ENCODE measurements at regions not wholly inside any gene's neighbourhood (a gene's known extent, or its start where the extent isn't known, plus 50 kb on each side); places are given as distances from the start of the nearest gene placed in this dataset.

GRCh38 chr9:116087751-116088194, 65.8 kb upstream of the PAPPA start:
- no peaks in the 10 kb centered on the region for H3K27me3 ChIP-seq (ENCODE audit: control insufficient read depth in 1 of 2, insufficient read depth in 2 of 2, low read length in 2 of 2)
- H3K9ac ChIP-seq (ENCODE audit: low read depth in 1 of 2, low read length in 2 of 2) = no peak overlapping the region
- H3K4me3 ChIP-seq (ENCODE audit: low read depth in 1 of 2, low read length in 2 of 2) = no peak overlapping the region
- H3K4me1 ChIP-seq (ENCODE audit: control insufficient read depth in 1 of 2, insufficient read depth in 2 of 2, low read length in 2 of 2) = no peaks in the 10 kb centered on the region
- no peaks in the 10 kb centered on the region for H3K36me3 ChIP-seq (ENCODE audit: control insufficient read depth in 1 of 2, insufficient read depth in 2 of 2, low read length in 2 of 2)
- no peak overlapping the region for H3K27ac ChIP-seq (ENCODE audit: low read depth, low read length)
- no peaks in the 10 kb centered on the region for H3K9me3 ChIP-seq (ENCODE audit: control insufficient read depth in 1 of 2, low read length in 2 of 2)

GRCh38 chr9:116088396-116088795, 65.2 kb upstream of the PAPPA start:
- Histone ChIP-seq H3K9me3 (ENCODE audit: control insufficient read depth in 1 of 2, low read length in 2 of 2) (no peaks in the 10 kb centered on the region), H3K4me1 (ENCODE audit: control insufficient read depth in 1 of 2, insufficient read depth in 2 of 2, low read length in 2 of 2) (no peaks in the 10 kb centered on the region), H3K36me3 (ENCODE audit: control insufficient read depth in 1 of 2, insufficient read depth in 2 of 2, low read length in 2 of 2) (no peaks in the 10 kb centered on the region), H3K4me3 (ENCODE audit: low read depth in 1 of 2, low read length in 2 of 2) (no peak overlapping the region), H3K9ac (ENCODE audit: low read depth in 1 of 2, low read length in 2 of 2) (no peak overlapping the region), H3K27ac (ENCODE audit: low read depth, low read length) (no peak overlapping the region), H3K27me3 (ENCODE audit: control insufficient read depth in 1 of 2, insufficient read depth in 2 of 2, low read length in 2 of 2) (no peaks in the 10 kb centered on the region)

- H3K27ac ChIP-seq (ENCODE audit: low read depth, low read length) = no peak overlapping the region
- H3K27me3 ChIP-seq (ENCODE audit: control insufficient read depth in 1 of 2, insufficient read depth in 2 of 2, low read length in 2 of 2) = no peaks in the 10 kb centered on the region
- no peaks in the 10 kb centered on the region for H3K4me1 ChIP-seq (ENCODE audit: control insufficient read depth in 1 of 2, insufficient read depth in 2 of 2, low read length in 2 of 2)
Measured at GRCh38 chr9:116090030-116090770, 63.4 kb upstream of the PAPPA start.

GRCh38 chr9:116094846-116095245, 58.7 kb upstream of the PAPPA start:
- Histone ChIP-seq H3K9ac (ENCODE audit: low read depth in 1 of 2, low read length in 2 of 2) (no peak overlapping the region), H3K9me3 (ENCODE audit: control insufficient read depth in 1 of 2, low read length in 2 of 2) (no peaks in the 10 kb centered on the region), H3K4me3 (ENCODE audit: low read depth in 1 of 2, low read length in 2 of 2) (no peak overlapping the region), H3K27me3 (ENCODE audit: control insufficient read depth in 1 of 2, insufficient read depth in 2 of 2, low read length in 2 of 2) (no peaks in the 10 kb centered on the region), H3K36me3 (ENCODE audit: control insufficient read depth in 1 of 2, insufficient read depth in 2 of 2, low read length in 2 of 2) (no peaks in the 10 kb centered on the region), H3K4me1 (ENCODE audit: control insufficient read depth in 1 of 2, insufficient read depth in 2 of 2, low read length in 2 of 2) (no peaks in the 10 kb centered on the region), H3K27ac (ENCODE audit: low read depth, low read length) (no peak overlapping the region)

More at GRCh38 chr9:116090030-116090770, 63.4 kb upstream of the PAPPA start:
- H3K36me3 ChIP-seq (ENCODE audit: control insufficient read depth in 1 of 2, insufficient read depth in 2 of 2, low read length in 2 of 2) = no peaks in the 10 kb centered on the region
- H3K9ac ChIP-seq (ENCODE audit: low read depth in 1 of 2, low read length in 2 of 2) = no peak overlapping the region
- no peaks in the 10 kb centered on the region for H3K9me3 ChIP-seq (ENCODE audit: control insufficient read depth in 1 of 2, low read length in 2 of 2)
- no peak overlapping the region for H3K4me3 ChIP-seq (ENCODE audit: low read depth in 1 of 2, low read length in 2 of 2)

- H3K27me3 ChIP-seq (ENCODE audit: control insufficient read depth in 1 of 2, insufficient read depth in 2 of 2, low read length in 2 of 2) = no peaks in the 10 kb centered on the region
- H3K4me1 ChIP-seq (ENCODE audit: control insufficient read depth in 1 of 2, insufficient read depth in 2 of 2, low read length in 2 of 2) = no peaks in the 10 kb centered on the region
- H3K27ac ChIP-seq (ENCODE audit: low read depth, low read length) = no peak overlapping the region
- no peaks in the 10 kb centered on the region for H3K36me3 ChIP-seq (ENCODE audit: control insufficient read depth in 1 of 2, insufficient read depth in 2 of 2, low read length in 2 of 2)
- no peak overlapping the region for H3K9ac ChIP-seq (ENCODE audit: low read depth in 1 of 2, low read length in 2 of 2)
- no peaks in the 10 kb centered on the region for H3K9me3 ChIP-seq (ENCODE audit: control insufficient read depth in 1 of 2, low read length in 2 of 2)
- H3K4me3 ChIP-seq (ENCODE audit: low read depth in 1 of 2, low read length in 2 of 2) = no peak overlapping the region
Measured at GRCh38 chr9:116095403-116095802, 58.2 kb upstream of the PAPPA start.

GRCh38 chr9:116096046-116096445, 57.5 kb upstream of the PAPPA start:
- H3K9ac ChIP-seq (ENCODE audit: low read depth in 1 of 2, low read length in 2 of 2) = no peak overlapping the region
- H3K36me3 ChIP-seq (ENCODE audit: control insufficient read depth in 1 of 2, insufficient read depth in 2 of 2, low read length in 2 of 2) = no peaks in the 10 kb centered on the region

GRCh38 chr9:116096853-116097252, 56.7 kb upstream of the PAPPA start:
- Histone ChIP-seq H3K27ac (ENCODE audit: low read depth, low read length) (no peak overlapping the region), H3K36me3 (ENCODE audit: control insufficient read depth in 1 of 2, insufficient read depth in 2 of 2, low read length in 2 of 2) (no peaks in the 10 kb centered on the region), H3K4me3 (ENCODE audit: low read depth in 1 of 2, low read length in 2 of 2) (no peak overlapping the region), H3K9ac (ENCODE audit: low read depth in 1 of 2, low read length in 2 of 2) (no peak overlapping the region), H3K9me3 (ENCODE audit: control insufficient read depth in 1 of 2, low read length in 2 of 2) (no peaks in the 10 kb centered on the region), H3K27me3 (ENCODE audit: control insufficient read depth in 1 of 2, insufficient read depth in 2 of 2, low read length in 2 of 2) (no peaks in the 10 kb centered on the region), H3K4me1 (ENCODE audit: control insufficient read depth in 1 of 2, insufficient read depth in 2 of 2, low read length in 2 of 2) (no peaks in the 10 kb centered on the region)

More at GRCh38 chr9:116096046-116096445, 57.5 kb upstream of the PAPPA start:
- Histone ChIP-seq H3K27ac (ENCODE audit: low read depth, low read length) (no peak overlapping the region), H3K4me1 (ENCODE audit: control insufficient read depth in 1 of 2, insufficient read depth in 2 of 2, low read length in 2 of 2) (no peaks in the 10 kb centered on the region), H3K27me3 (ENCODE audit: control insufficient read depth in 1 of 2, insufficient read depth in 2 of 2, low read length in 2 of 2) (no peaks in the 10 kb centered on the region), H3K4me3 (ENCODE audit: low read depth in 1 of 2, low read length in 2 of 2) (no peak overlapping the region), H3K9me3 (ENCODE audit: control insufficient read depth in 1 of 2, low read length in 2 of 2) (no peaks in the 10 kb centered on the region)

GRCh38 chr9:116098476-116098875, 55.1 kb upstream of the PAPPA start:
- Histone ChIP-seq H3K27ac (ENCODE audit: low read depth, low read length) (no peak overlapping the region), H3K27me3 (ENCODE audit: control insufficient read depth in 1 of 2, insufficient read depth in 2 of 2, low read length in 2 of 2) (no peaks in the 10 kb centered on the region), H3K9ac (ENCODE audit: low read depth in 1 of 2, low read length in 2 of 2) (no peak overlapping the region), H3K9me3 (ENCODE audit: control insufficient read depth in 1 of 2, low read length in 2 of 2) (no peaks in the 10 kb centered on the region), H3K36me3 (ENCODE audit: control insufficient read depth in 1 of 2, insufficient read depth in 2 of 2, low read length in 2 of 2) (no peaks in the 10 kb centered on the region), H3K4me3 (ENCODE audit: low read depth in 1 of 2, low read length in 2 of 2) (no peak overlapping the region), H3K4me1 (ENCODE audit: control insufficient read depth in 1 of 2, insufficient read depth in 2 of 2, low read length in 2 of 2) (no peaks in the 10 kb centered on the region)

GRCh38 chr9:116099821-116100220, 53.8 kb upstream of the PAPPA start:
- Histone ChIP-seq H3K4me1 (ENCODE audit: control insufficient read depth in 1 of 2, insufficient read depth in 2 of 2, low read length in 2 of 2) (no peaks in the 10 kb centered on the region), H3K4me3 (ENCODE audit: low read depth in 1 of 2, low read length in 2 of 2) (no peak overlapping the region), H3K36me3 (ENCODE audit: control insufficient read depth in 1 of 2, insufficient read depth in 2 of 2, low read length in 2 of 2) (no peaks in the 10 kb centered on the region), H3K27ac (ENCODE audit: low read depth, low read length) (no peak overlapping the region), H3K27me3 (ENCODE audit: control insufficient read depth in 1 of 2, insufficient read depth in 2 of 2, low read length in 2 of 2) (no peaks in the 10 kb centered on the region), H3K9ac (ENCODE audit: low read depth in 1 of 2, low read length in 2 of 2) (no peak overlapping the region), H3K9me3 (ENCODE audit: control insufficient read depth in 1 of 2, low read length in 2 of 2) (no peaks in the 10 kb centered on the region)

- Histone ChIP-seq H3K9ac (ENCODE audit: low read depth in 1 of 2, low read length in 2 of 2) (no peak overlapping the region), H3K27me3 (ENCODE audit: control insufficient read depth in 1 of 2, insufficient read depth in 2 of 2, low read length in 2 of 2) (no peaks in the 10 kb centered on the region), H3K9me3 (ENCODE audit: control insufficient read depth in 1 of 2, low read length in 2 of 2) (no peaks in the 10 kb centered on the region), H3K36me3 (ENCODE audit: control insufficient read depth in 1 of 2, insufficient read depth in 2 of 2, low read length in 2 of 2) (no peaks in the 10 kb centered on the region), H3K4me1 (ENCODE audit: control insufficient read depth in 1 of 2, insufficient read depth in 2 of 2, low read length in 2 of 2) (no peaks in the 10 kb centered on the region), H3K27ac (ENCODE audit: low read depth, low read length) (no peak overlapping the region), H3K4me3 (ENCODE audit: low read depth in 1 of 2, low read length in 2 of 2) (no peak overlapping the region)
Measured at GRCh38 chr9:116100711-116101121, 52.9 kb upstream of the PAPPA start.
